OCI-LY7 (cell line): ENCODE measurements at regions not wholly inside any gene's neighbourhood (a gene's known extent, or its start where the extent isn't known, plus 50 kb on each side); places are given as distances from the start of the nearest gene placed in this dataset.

ENCODE experiments used
- BruUV-seq: library from RNA; stranded (reverse); fragments of 400-500 nt; replicated peaks from 2 replicates; lab custom pipeline; 2021; lab: Mats Ljungman, UMichigan
- CTCF ChIA-PET: fragments of 300-600 bp; sonication (Branson Sonifier 250); formaldehyde crosslinking; loops from one replicate; lab custom pipeline; 2022; ENCODE audit warnings: antibody characterized with exemption; ENCODE audit not compliant: unreplicated experiment; lab: Charles Lee
- POLR2A ChIA-PET: fragments of 300-600 bp; sonication (Branson Sonifier 250); formaldehyde crosslinking; loops from one replicate; lab custom pipeline; 2022; ENCODE audit warnings: antibody characterized with exemption; lab: Charles Lee
- DNase-seq: peaks from one replicate; pipeline ENCODE4 v3.0.0-alpha.2; 2015; ENCODE audit warnings: low spot score
- H2AFZ ChIP-seq: fragments of 200-600 bp; sonication (generic), shearing (Covaris generic); 2 replicates; pipeline ENCODE4 v1.6.1; 2014; ENCODE audit warnings: mild to moderate bottlenecking, antibody characterized with exemption, low read length, moderate library complexity
- H3K27ac ChIP-seq: fragments of 200-600 bp; sonication (generic); 2 replicates; pipeline ENCODE4 v1.5.1; 2014; ENCODE audit warnings: mixed run types, low read depth, mild to moderate bottlenecking, moderate library complexity, low read length, inconsistent platforms; ENCODE audit not compliant: poor library complexity, severe bottlenecking
- H3K36me3 ChIP-seq: fragments of 200-600 bp; sonication (generic); 2 replicates; pipeline ENCODE4 v1.6.1; 2014; ENCODE audit warnings: mild to moderate bottlenecking, antibody characterized with exemption, low read length, moderate library complexity, mixed read lengths; ENCODE audit not compliant: insufficient read depth
- H3K4me1 ChIP-seq: fragments of 200-600 bp; sonication (generic); 2 replicates; pipeline ENCODE4 v1.5.1; 2014; ENCODE audit warnings: mild to moderate bottlenecking, low read length; ENCODE audit not compliant: insufficient read depth, poor library complexity, severe bottlenecking
- H3K4me2 ChIP-seq: fragments of 200-600 bp; sonication (generic); 2 replicates; pipeline ENCODE4 v1.6.1; 2014; ENCODE audit warnings: mild to moderate bottlenecking, low read length
- H3K4me3 ChIP-seq: fragments of 200-600 bp; sonication (generic); 2 replicates; pipeline ENCODE4 v1.5.1; 2014; ENCODE audit warnings: mild to moderate bottlenecking, low read depth, low read length; ENCODE audit not compliant: poor library complexity, severe bottlenecking
- H3K79me2 ChIP-seq: fragments of 200-600 bp; sonication (generic); 2 replicates; pipeline ENCODE4 v1.6.1; 2016; ENCODE audit warnings: low read depth, mild to moderate bottlenecking, low read length, moderate library complexity, mixed read lengths; ENCODE audit not compliant: insufficient read depth
- H3K9me2 ChIP-seq: fragments of 200-600 bp; sonication (generic); 2 replicates; pipeline ENCODE4 v1.6.1; 2016; ENCODE audit warnings: mild to moderate bottlenecking, low read length, mixed read lengths; ENCODE audit not compliant: insufficient read depth
- H3K9me3 ChIP-seq: fragments of 200-600 bp; sonication (generic); 2 replicates; pipeline ENCODE4 v1.6.1; 2014; ENCODE audit warnings: mild to moderate bottlenecking, mixed run types, low read length, mixed read lengths
- H4K20me1 ChIP-seq: fragments of 200-600 bp; sonication (generic); 2 replicates; pipeline ENCODE4 v1.6.1; 2014; ENCODE audit warnings: mild to moderate bottlenecking, antibody characterized with exemption, low read length, moderate library complexity, mixed read lengths; ENCODE audit not compliant: insufficient read depth
- EZH2phosphoT487 ChIP-seq: fragments of 200-600 bp; sonication (generic); IDR thresholded peaks from 2 replicates; pipeline ENCODE4 v1.6.1; 2018; ENCODE audit warnings: low read depth, borderline replicate concordance, mild to moderate bottlenecking, mixed run types, antibody characterized with exemption, low read length, moderate library complexity, mixed read lengths
- intact Hi-C: fragments of 100-400 bp; cut with micrococcal nuclease; formaldehyde crosslinking; loops from one replicate; pipeline ENCODE4 v1.10.0; 2022; ENCODE audit not compliant: unreplicated experiment
- TF ChIP-seq, protein P1 (sequence below): fragments of 200-600 bp; sonication (generic); conservative IDR thresholded peaks from 2 replicates; pipeline ENCODE4 v1.5.1; 2014; ENCODE audit warnings: mild to moderate bottlenecking, antibody characterized with exemption, low read length, moderate library complexity, mixed read lengths

- Histone ChIP-seq H2AFZ (no peak overlapping the region), H3K9me2 (no peaks in the 10 kb centered on the region), H4K20me1 (no peaks in the 10 kb centered on the region), H3K36me3 (no peaks in the 10 kb centered on the region), H3K79me2 (no peaks in the 10 kb centered on the region), H3K4me3 (no peak overlapping the region), H3K9me3 (no peaks in the 10 kb centered on the region), H3K4me2 (no peak overlapping the region), H3K27ac (no peak overlapping the region), H3K4me1 (peaks cover 14% of the 10 kb centered on the region)
- no TSS peak for BruUV-seq
- ChIA-PET POLR2A (interaction anchor here (0.6 kb wide), 1 partner anchor 27 kb away, joined by 3 read pairs; no protein-coding TSS in a partner anchor), CTCF (no interaction called here)
- DNase-seq, result no peak
- TF ChIP-seq EZH2phosphoT487, result no peak
- TF ChIP-seq, protein P1, sequence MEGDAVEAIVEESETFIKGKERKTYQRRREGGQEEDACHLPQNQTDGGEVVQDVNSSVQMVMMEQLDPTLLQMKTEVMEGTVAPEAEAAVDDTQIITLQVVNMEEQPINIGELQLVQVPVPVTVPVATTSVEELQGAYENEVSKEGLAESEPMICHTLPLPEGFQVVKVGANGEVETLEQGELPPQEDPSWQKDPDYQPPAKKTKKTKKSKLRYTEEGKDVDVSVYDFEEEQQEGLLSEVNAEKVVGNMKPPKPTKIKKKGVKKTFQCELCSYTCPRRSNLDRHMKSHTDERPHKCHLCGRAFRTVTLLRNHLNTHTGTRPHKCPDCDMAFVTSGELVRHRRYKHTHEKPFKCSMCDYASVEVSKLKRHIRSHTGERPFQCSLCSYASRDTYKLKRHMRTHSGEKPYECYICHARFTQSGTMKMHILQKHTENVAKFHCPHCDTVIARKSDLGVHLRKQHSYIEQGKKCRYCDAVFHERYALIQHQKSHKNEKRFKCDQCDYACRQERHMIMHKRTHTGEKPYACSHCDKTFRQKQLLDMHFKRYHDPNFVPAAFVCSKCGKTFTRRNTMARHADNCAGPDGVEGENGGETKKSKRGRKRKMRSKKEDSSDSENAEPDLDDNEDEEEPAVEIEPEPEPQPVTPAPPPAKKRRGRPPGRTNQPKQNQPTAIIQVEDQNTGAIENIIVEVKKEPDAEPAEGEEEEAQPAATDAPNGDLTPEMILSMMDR, result no peak
- intact Hi-C loops, result loop anchor here (5.0 kb wide), 1 partner anchor 357 kb away; the partner anchor contains the start of gene MCFD2
Measured at GRCh38 chr2:47274054-47274782, 94.9 kb upstream of the EPCAM start.

- no peaks in the 10 kb centered on the region for H3K79me2 ChIP-seq
- TF ChIP-seq EZH2phosphoT487, result no peak
- TF ChIP-seq, protein P1, result no peak
- no peak overlapping the region for H3K4me2 ChIP-seq
- H2AFZ ChIP-seq, result no peak overlapping the region
- no peak overlapping the region for H3K4me3 ChIP-seq
- H3K36me3 ChIP-seq, result no peaks in the 10 kb centered on the region
- intact Hi-C loops, result loop anchor here (5.0 kb wide), 1 partner anchor 356 kb away; the partner anchor contains the start of gene MCFD2
- no TSS peak for BruUV-seq
- no peaks in the 10 kb centered on the region for H4K20me1 ChIP-seq
- H3K27ac ChIP-seq, result no peak overlapping the region
- DNase-seq, result no peak
- H3K9me3 ChIP-seq, result no peaks in the 10 kb centered on the region
- H3K4me1 ChIP-seq, result peaks cover 14% of the 10 kb centered on the region
- ChIA-PET POLR2A (no interaction called here), CTCF (interaction anchor here (0.5 kb wide), 1 partner anchor 616 kb away, joined by 3 read pairs; no protein-coding TSS in a partner anchor)
- no peaks in the 10 kb centered on the region for H3K9me2 ChIP-seq
Measured at GRCh38 chr2:47272905-47273758, 96.0 kb upstream of the EPCAM start.
